ENCODE measurements at regions not wholly inside any gene's neighbourhood (a gene's known extent, or its start where the extent isn't known, plus 50 kb on each side); places are given as distances from the start of the nearest gene placed in this dataset.

GRCh38 chr10:4475827-4476490 is 350.0 kb upstream of the AKR1E2 start:
- no peak for DNase-seq

GRCh38 chr10:4474829-4475228 is 351.2 kb upstream of the AKR1E2 start:
- no peak for DNase-seq

- DNase-seq = no peak
Measured at GRCh38 chr10:4473977-4474376, 352.0 kb upstream of the AKR1E2 start.

GRCh38 chr10:4472190-4472904 is 353.7 kb upstream of the AKR1E2 start:
- no peak for DNase-seq

- DNase-seq = no peak
Measured at GRCh38 chr10:4470231-4470835, 355.7 kb upstream of the AKR1E2 start.

GRCh38 chr10:4467481-4467880 is 358.5 kb upstream of the AKR1E2 start:
- DNase-seq = no peak

- DNase-seq = no peak
Measured at GRCh38 chr10:4460267-4460666, 365.7 kb upstream of the AKR1E2 start.

- DNase-seq = no peak
Measured at GRCh38 chr10:4459531-4459930, 366.5 kb upstream of the AKR1E2 start.

GRCh38 chr10:4457597-4457996 is 368.4 kb upstream of the AKR1E2 start:
- DNase-seq = no peak

GRCh38 chr10:4456776-4457175 is 369.2 kb upstream of the AKR1E2 start:
- DNase-seq = no peak

GRCh38 chr10:4456279-4456678 is 369.7 kb upstream of the AKR1E2 start:
- no peak for DNase-seq

GRCh38 chr10:4453950-4454349 is 372.1 kb upstream of the AKR1E2 start:
- DNase-seq = no peak

GRCh38 chr10:4453276-4453675 is 372.7 kb upstream of the AKR1E2 start:
- no peak for DNase-seq

- no peak for DNase-seq
Measured at GRCh38 chr10:4450981-4451908, 374.8 kb upstream of the AKR1E2 start.

GRCh38 chr10:4450169-4450568 is 375.8 kb upstream of the AKR1E2 start:
- no peak for DNase-seq

GRCh38 chr10:4448030-4448429 is 378.0 kb upstream of the AKR1E2 start:
- no peak for DNase-seq

- DNase-seq = no peak
Measured at GRCh38 chr10:4443419-4443818, 382.6 kb upstream of the AKR1E2 start.

GRCh38 chr10:4442296-4442695 is 383.7 kb upstream of the AKR1E2 start:
- no peak for DNase-seq

GRCh38 chr10:4440260-4440659 is 385.7 kb upstream of the AKR1E2 start:
- no peak for DNase-seq

- DNase-seq = no peak
Measured at GRCh38 chr10:4437791-4438190, 388.2 kb upstream of the AKR1E2 start.

GRCh38 chr10:4437061-4437460 is 388.9 kb upstream of the AKR1E2 start:
- no peak for DNase-seq

GRCh38 chr10:4436103-4436502 is 389.9 kb upstream of the AKR1E2 start:
- no peak for DNase-seq

- no peak for DNase-seq
Measured at GRCh38 chr10:4434516-4435071, 391.4 kb upstream of the AKR1E2 start.
